HEK293T (cell line): ENCODE measurements at regions not wholly inside any gene's neighbourhood (a gene's known extent, or its start where the extent isn't known, plus 50 kb on each side); places are given as distances from the start of the nearest gene placed in this dataset.

Experiments
- BHLHE40 ChIP-seq: fragments of 450-650 bp; IDR thresholded peaks from 2 replicates; pipeline ENCODE4 v1.6.1; 2016; ENCODE audit warnings: mild to moderate bottlenecking, moderate library complexity, borderline replicate concordance
- CTBP1 ChIP-seq: fragments of 450-650 bp; IDR thresholded peaks from 2 replicates; pipeline ENCODE4 v1.6.1; 2016; ENCODE audit warnings: borderline replicate concordance
- FOXA1 ChIP-seq: fragments of 450-650 bp; IDR thresholded peaks from 2 replicates; pipeline ENCODE4 v1.6.1; 2016; ENCODE audit warnings: mild to moderate bottlenecking
- FOXK2 ChIP-seq: fragments of 450-650 bp; IDR thresholded peaks from 2 replicates; pipeline ENCODE4 v1.6.1; 2016; ENCODE audit warnings: mild to moderate bottlenecking
- FOXM1 ChIP-seq: fragments of 450-650 bp; IDR thresholded peaks from 2 replicates; pipeline ENCODE4 v1.6.1; 2017; ENCODE audit warnings: mild to moderate bottlenecking, borderline replicate concordance
- HDGF ChIP-seq: fragments of 450-650 bp; IDR thresholded peaks from 2 replicates; pipeline ENCODE4 v1.6.1; 2017; ENCODE audit warnings: antibody characterized with exemption, borderline replicate concordance
- L3MBTL2 ChIP-seq: fragments of 450-650 bp; conservative IDR thresholded peaks from 2 replicates; pipeline ENCODE4 v1.6.1; 2016; ENCODE audit warnings: mild to moderate bottlenecking
- LEF1 ChIP-seq: fragments of 450-650 bp; IDR thresholded peaks from 2 replicates; pipeline ENCODE4 v1.6.1; 2017; ENCODE audit warnings: mild to moderate bottlenecking, borderline replicate concordance
- NFRKB ChIP-seq: fragments of 450-650 bp; IDR thresholded peaks from 2 replicates; pipeline ENCODE4 v1.6.1; 2016; ENCODE audit warnings: mild to moderate bottlenecking, moderate library complexity
- SP1 ChIP-seq: fragments of 450-650 bp; IDR thresholded peaks from 2 replicates; pipeline ENCODE4 v1.6.1; 2017
- TARDBP ChIP-seq: fragments of 450-650 bp; IDR thresholded peaks from 2 replicates; pipeline ENCODE4 v1.6.1; 2016
- TF ChIP-seq, protein P1 (sequence below): fragments of 450-650 bp; IDR thresholded peaks from 2 replicates; pipeline ENCODE4 v1.6.1; 2016

DNA sequence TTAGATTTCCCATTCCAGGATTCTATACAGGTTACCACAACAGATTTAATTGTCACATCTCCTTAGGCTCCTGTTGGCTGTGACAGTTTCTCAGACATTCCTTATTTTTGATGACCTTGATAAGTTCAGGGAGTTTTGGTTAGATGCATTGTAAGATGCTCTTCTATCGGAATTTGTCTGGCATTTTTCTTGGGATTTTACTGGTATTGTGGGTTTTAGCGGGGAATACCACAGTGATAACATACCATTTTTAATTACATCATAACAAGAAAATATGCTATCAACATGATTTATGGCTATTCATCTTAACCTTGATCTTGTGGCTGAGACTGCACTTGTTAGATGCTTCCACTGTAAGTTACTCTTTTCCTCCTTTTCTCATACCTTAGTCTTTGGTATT lies 217.5 kb upstream of the PPFIA2 start:
- TF ChIP-seq FOXM1 (no peak), TARDBP (no peak), L3MBTL2 (no peak), CTBP1 (no peak), FOXK2 (no peak), FOXA1 (no peak), LEF1 (no peak), HDGF (no peak), NFRKB (no peak), SP1 (no peak), BHLHE40 (no peak)
- TF ChIP-seq, protein P1, sequence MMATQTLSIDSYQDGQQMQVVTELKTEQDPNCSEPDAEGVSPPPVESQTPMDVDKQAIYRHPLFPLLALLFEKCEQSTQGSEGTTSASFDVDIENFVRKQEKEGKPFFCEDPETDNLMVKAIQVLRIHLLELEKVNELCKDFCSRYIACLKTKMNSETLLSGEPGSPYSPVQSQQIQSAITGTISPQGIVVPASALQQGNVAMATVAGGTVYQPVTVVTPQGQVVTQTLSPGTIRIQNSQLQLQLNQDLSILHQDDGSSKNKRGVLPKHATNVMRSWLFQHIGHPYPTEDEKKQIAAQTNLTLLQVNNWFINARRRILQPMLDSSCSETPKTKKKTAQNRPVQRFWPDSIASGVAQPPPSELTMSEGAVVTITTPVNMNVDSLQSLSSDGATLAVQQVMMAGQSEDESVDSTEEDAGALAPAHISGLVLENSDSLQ: no peak
